D721Med (cell line): ENCODE measurements at regions not wholly inside any gene's neighbourhood (a gene's known extent, or its start where the extent isn't known, plus 50 kb on each side); places are given as distances from the start of the nearest gene placed in this dataset.
A peak's percentile ranks its signal among the peaks of the same experiment; 100 is the strongest.
"Not testable (repeated sequence)": the region's sequence is repeated elsewhere in the genome, so short reads cannot be mapped to it uniquely, and the experiment has no call there.

Source experiments
- DNase-seq: peaks from one replicate; pipeline ENCODE4 v3.0.0; 2011; ENCODE audit warnings: low spot score; ENCODE audit not compliant: insufficient read length
- FAIRE-seq: peaks from 2 replicates; lab custom pipeline; 2011; peaks lifted over from hg19 to GRCh38; lab: Jason Lieb, UNC
- CTCF ChIP-seq: IDR thresholded peaks from 2 replicates; pipeline ENCODE4 v1.5.1; 2012; ENCODE audit warnings: mild to moderate bottlenecking, control low read depth; ENCODE audit not compliant: insufficient read depth; ENCODE audit errors: missing control alignments

GRCh38 chr7:114084472-114085312, 165.9 kb upstream of the PPP1R3A start:
- DNase-seq (no peak), FAIRE-seq (no peak)
- no peak for TF ChIP-seq CTCF

- FAIRE-seq: no peak
- DNase-seq: no peak
- no peak for TF ChIP-seq CTCF
Measured at GRCh38 chr7:114084002-114084471, 165.2 kb upstream of the PPP1R3A start.

GRCh38 chr7:114083166-114084001, 164.6 kb upstream of the PPP1R3A start:
- TF ChIP-seq CTCF: no peak
- DNase-seq (no peak), FAIRE-seq (no peak)

GRCh38 chr7:114082642-114083165, 163.9 kb upstream of the PPP1R3A start:
- no peak for TF ChIP-seq CTCF
- FAIRE-seq (no peak), DNase-seq (no peak)

GRCh38 chr7:114081606-114082425, 163.0 kb upstream of the PPP1R3A start:
- DNase-seq: no peak
- TF ChIP-seq CTCF: peak; percentile 79
- no peak for FAIRE-seq

GRCh38 chr7:114077158-114077524, 158.3 kb upstream of the PPP1R3A start:
- not testable (repeated sequence) for DNase-seq, FAIRE-seq

- not testable (repeated sequence) for DNase-seq
Measured at GRCh38 chr7:114076392-114077157, 157.8 kb upstream of the PPP1R3A start.

More at GRCh38 chr7:114076392-114077157, 157.8 kb upstream of the PPP1R3A start:
- not testable (repeated sequence) for FAIRE-seq
